ENCODE measurements at regions not wholly inside any gene's neighbourhood (a gene's known extent, or its start where the extent isn't known, plus 50 kb on each side); places are given as distances from the start of the nearest gene placed in this dataset.
A peak's percentile ranks its signal among the peaks of the same experiment; 100 is the strongest.
"Not testable (repeated sequence)": the region's sequence is repeated elsewhere in the genome, so short reads cannot be mapped to it uniquely, and the experiment has no call there.

DNA sequence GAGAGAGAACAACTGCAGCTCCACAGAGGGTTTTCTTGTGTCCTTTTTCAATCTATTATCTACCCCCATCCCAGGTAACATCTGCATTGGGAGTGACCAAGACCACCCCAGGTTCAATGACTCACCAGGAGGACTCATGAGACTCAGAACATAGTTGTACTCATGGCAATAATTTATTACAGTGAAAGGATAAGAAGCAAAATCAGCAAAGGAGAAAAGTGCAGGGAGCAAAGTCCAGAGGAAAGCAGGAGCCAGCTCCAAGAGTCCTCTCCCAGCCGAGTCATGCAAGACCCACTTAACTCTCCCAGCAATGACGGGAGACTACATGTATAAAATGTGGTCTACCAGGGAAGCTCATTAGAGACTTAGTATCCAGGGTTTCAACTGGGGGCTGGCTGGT is 129.5 kb upstream of the RBPJ start:
- DNase-seq (ENCODE audit: low read depth): no peak
- TF ChIP-seq CTCF (conservative IDR thresholded peaks at IDR 0.05; ENCODE audit: low read depth, low read length): no peak
- no peak overlapping the region for H3K4me3 ChIP-seq (ENCODE audit: low read depth, low read length)

DNA sequence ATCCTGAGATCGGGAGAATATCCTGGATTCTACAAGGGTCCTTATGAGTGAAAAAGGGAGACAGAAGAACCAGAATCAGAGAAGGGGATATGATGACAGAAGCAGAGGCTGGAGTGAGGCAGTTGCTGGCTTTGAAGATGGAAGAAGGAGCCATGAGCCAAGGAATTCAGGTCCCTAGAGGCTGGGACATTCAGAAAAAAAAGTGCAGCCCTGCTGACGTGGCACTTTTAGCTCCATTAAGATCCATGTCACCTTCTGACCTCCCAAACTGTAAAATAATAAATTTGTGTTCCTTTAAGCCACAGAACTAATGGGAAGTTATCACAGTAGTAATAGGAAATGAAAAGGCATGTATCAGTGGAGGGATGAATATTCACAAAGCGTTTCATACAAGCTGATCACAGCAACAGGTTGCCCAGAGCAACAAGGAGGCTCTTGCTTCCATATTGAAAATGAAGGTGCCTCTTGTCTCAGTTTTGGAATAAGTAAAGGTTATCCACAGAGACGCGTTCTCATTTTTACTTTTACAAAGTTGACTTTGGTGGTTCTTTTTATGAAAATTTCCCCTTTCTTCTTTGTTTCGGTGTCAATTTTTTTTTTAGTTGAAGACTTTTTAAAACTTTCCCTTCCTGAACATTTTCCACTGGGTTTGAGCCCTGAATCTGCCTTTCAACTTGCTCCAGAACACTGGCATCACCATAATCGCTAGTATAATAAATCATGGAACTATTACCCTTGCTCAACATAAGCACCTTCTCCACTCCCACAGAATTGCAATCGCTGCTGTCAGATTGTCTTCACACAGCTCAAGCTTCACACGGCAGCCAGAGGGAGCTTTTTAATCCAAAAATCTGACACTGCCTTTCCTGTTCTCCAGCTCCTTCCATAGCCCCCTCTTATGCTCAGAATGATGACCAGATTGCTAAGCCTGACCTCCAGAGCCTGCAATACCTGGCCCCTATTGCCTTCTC is 127.6 kb upstream of the RBPJ start:
- no peak overlapping the region for H3K4me3 ChIP-seq (ENCODE audit: low read depth, low read length)
- no peak for DNase-seq (ENCODE audit: low read depth)
- TF ChIP-seq CTCF (conservative IDR thresholded peaks at IDR 0.05; ENCODE audit: low read depth, low read length): peak; percentile 28

DNA sequence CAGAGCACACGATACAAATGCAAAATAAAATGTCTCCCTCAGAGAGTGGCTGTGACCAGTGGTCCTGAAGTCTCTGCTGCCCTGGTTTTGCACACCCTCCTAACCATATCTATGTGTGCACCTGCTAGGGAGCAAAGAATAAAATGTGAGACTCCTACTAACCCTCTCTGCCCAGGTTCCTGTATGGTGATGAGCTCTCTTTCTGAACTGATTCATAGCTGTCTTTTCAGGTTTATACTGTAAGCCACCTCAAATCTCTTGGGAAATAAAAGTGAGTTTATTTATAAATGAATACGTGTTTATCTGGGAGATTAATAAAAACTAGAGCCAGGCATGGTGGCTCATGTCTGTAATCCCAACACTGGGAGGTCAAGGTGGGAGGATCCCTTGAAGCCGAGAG is 126.0 kb upstream of the RBPJ start:
- no peak for DNase-seq (ENCODE audit: low read depth)
- no peak for TF ChIP-seq CTCF (conservative IDR thresholded peaks at IDR 0.05; ENCODE audit: low read depth, low read length)
- no peak overlapping the region for H3K4me3 ChIP-seq (ENCODE audit: low read depth, low read length)

- TF ChIP-seq CTCF (conservative IDR thresholded peaks at IDR 0.05; ENCODE audit: low read depth, low read length): no peak
- no peak overlapping the region for H3K4me3 ChIP-seq (ENCODE audit: low read depth, low read length)
- no peak for DNase-seq (ENCODE audit: low read depth)
Measured at GRCh38 chr4:26196567-26196966, 124.2 kb upstream of the RBPJ start.

DNA sequence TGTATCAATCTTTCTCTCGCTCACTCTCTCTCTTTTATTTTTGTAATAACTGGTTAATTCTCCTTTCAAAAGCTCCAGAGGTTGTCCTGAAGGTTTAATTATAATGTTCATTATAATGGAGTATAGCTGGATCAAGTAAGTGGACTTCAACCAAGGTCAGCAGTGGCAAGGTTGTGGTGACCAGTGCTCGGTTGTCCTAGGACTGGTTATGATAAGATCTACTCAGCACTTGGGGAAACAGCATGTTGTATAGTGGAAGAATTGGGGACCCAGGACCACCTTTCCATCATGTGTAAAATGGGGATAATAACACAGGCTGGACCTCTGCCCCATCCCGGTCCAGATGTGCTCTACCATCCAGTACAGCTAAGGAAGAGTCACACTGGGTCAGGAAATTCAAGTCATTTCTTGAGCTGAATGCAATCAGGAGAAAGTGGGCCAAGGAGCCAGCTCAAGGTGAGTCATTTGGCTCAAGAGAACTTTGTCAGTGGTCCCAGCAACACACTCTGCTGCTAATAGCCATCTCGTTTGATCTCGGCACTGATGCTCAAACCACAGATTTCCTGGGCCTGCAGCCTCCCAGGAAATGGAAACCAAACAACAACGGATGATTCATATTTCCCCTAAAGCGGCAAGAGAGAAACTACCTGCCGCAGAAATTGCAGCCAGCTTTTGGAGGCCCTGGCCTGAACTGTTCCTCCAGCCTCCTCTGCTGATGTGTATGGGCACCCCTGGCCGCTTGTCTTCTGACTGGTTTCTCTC is 123.6 kb upstream of the RBPJ start:
- no peak overlapping the region for H3K4me3 ChIP-seq (ENCODE audit: low read depth, low read length)
- peak; percentile 89 for DNase-seq (ENCODE audit: low read depth)
- no peak for TF ChIP-seq CTCF (conservative IDR thresholded peaks at IDR 0.05; ENCODE audit: low read depth, low read length)

- H3K4me3 ChIP-seq (ENCODE audit: low read depth, low read length); DNase-seq (ENCODE audit: low read depth): not testable (repeated sequence)
Measured at GRCh38 chr4:26198931-26199330, 121.9 kb upstream of the RBPJ start.

DNA sequence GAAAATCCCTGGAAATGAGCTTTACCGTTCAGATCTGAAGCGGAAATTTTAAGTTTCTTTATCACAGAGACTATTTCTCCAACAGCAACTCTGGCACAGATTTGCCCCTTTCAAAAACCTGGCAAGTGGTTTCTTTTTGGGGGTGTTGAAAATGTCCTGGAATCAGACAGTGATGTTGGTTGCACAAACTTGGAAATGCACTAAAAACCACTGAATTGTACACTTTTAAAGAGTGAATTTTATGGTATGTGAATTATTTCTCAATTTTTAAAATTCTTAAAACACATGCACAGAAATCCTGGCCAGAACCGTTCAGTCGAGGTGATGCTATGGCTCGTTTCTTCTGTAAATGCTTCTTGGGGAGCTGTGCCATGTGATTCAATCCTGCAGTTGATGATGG is 121.2 kb upstream of the RBPJ start:
- TF ChIP-seq CTCF (conservative IDR thresholded peaks at IDR 0.05; ENCODE audit: low read depth, low read length): no peak
- DNase-seq (ENCODE audit: low read depth): no peak
- H3K4me3 ChIP-seq (ENCODE audit: low read depth, low read length): no peak overlapping the region

Measured in choroid plexus epithelial cell (primary cell).